PC-9 (cell line): ENCODE measurements at regions not wholly inside any gene's neighbourhood (a gene's known extent, or its start where the extent isn't known, plus 50 kb on each side); places are given as distances from the start of the nearest gene placed in this dataset.

ENCODE experiments used
- BruUV-seq: library from RNA; stranded (reverse); fragments of 400-500 nt; replicated peaks from 2 replicates; lab custom pipeline; 2021; lab: Mats Ljungman, UMichigan
- CTCF ChIA-PET: fragments of 300-600 bp; sonication (Branson Sonifier 250); formaldehyde crosslinking; loops from one replicate; lab custom pipeline; 2022; ENCODE audit warnings: antibody characterized with exemption; lab: Charles Lee
- POLR2A ChIA-PET: fragments of 300-600 bp; sonication (Branson Sonifier 250); formaldehyde crosslinking; loops from one replicate; lab custom pipeline; 2022; ENCODE audit warnings: antibody characterized with exemption; ENCODE audit not compliant: unreplicated experiment; lab: Charles Lee
- DNase-seq, 2 experiments: peaks; one replicate each; pipeline versions ENCODE4 v3.0.0 to v3.0.0-alpha.2; 2015 to 2022; ENCODE audit warnings: mixed read lengths in 1 of 2
- H2AFZ ChIP-seq: fragments of 200-600 bp; sonication (generic); 2 replicates; pipeline ENCODE4 v1.8.1; 2017; ENCODE audit warnings: antibody characterized with exemption
- H3F3A ChIP-seq: fragments of 200-600 bp; sonication (generic); 2 replicates; pipeline ENCODE4 v1.8.1; 2017; ENCODE audit warnings: antibody characterized with exemption, mild to moderate bottlenecking, low read depth; ENCODE audit not compliant: insufficient read depth
- H3K27ac ChIP-seq: fragments of 200-600 bp; sonication (generic); 2 replicates; pipeline ENCODE4 v1.6.1; 2016; ENCODE audit warnings: mixed run types
- H3K27me3 ChIP-seq: fragments of 200-600 bp; sonication (generic); 2 replicates; pipeline ENCODE4 v1.6.1; 2016; ENCODE audit warnings: low read depth, mixed run types; ENCODE audit not compliant: insufficient read depth
- H3K36me3 ChIP-seq: fragments of 200-600 bp; sonication (generic); 2 replicates; pipeline ENCODE4 v1.6.1; 2016; ENCODE audit warnings: low read depth, mixed run types
- H3K4me1 ChIP-seq: fragments of 200-600 bp; sonication (generic); replicated peaks from 2 replicates; pipeline ENCODE4 v1.6.1; 2016; ENCODE audit warnings: mixed run types; ENCODE audit not compliant: insufficient read depth
- H3K4me2 ChIP-seq: fragments of 200-600 bp; sonication (generic); 2 replicates; pipeline ENCODE4 v1.6.1; 2017; ENCODE audit warnings: mixed run types
- H3K4me3 ChIP-seq: fragments of 200-600 bp; sonication (generic); 2 replicates; pipeline ENCODE4 v1.6.1; 2016; ENCODE audit warnings: mixed run types
- H3K79me2 ChIP-seq: fragments of 200-600 bp; sonication (generic); 2 replicates; pipeline ENCODE4 v1.6.1; 2017; ENCODE audit warnings: low read depth, mixed run types
- H3K9me2 ChIP-seq: fragments of 200-600 bp; sonication (generic); 2 replicates; pipeline ENCODE4 v1.8.1; 2017; ENCODE audit warnings: mild to moderate bottlenecking; ENCODE audit not compliant: insufficient read depth
- H3K9me3 ChIP-seq: fragments of 200-600 bp; sonication (generic); 2 replicates; pipeline ENCODE4 v1.8.1; 2016; ENCODE audit warnings: low read depth; ENCODE audit not compliant: insufficient read depth
- H4K20me1 ChIP-seq: fragments of 200-600 bp; sonication (generic); 2 replicates; pipeline ENCODE4 v1.8.1; 2017; ENCODE audit not compliant: insufficient read depth
- EZH2 ChIP-seq: fragments of 200-600 bp; sonication (generic); IDR thresholded peaks from 2 replicates; pipeline ENCODE4 v1.8.0; 2017; ENCODE audit warnings: antibody characterized with exemption, low read depth
- intact Hi-C: fragments of 100-400 bp; cut with micrococcal nuclease; formaldehyde crosslinking; loops from one replicate; pipeline ENCODE4 v1.10.0; 2022; ENCODE audit not compliant: unreplicated experiment
- TF ChIP-seq, protein P1 (sequence below): fragments of 200-600 bp; sonication (generic); conservative IDR thresholded peaks from 2 replicates; pipeline ENCODE4 v1.6.1; 2017; ENCODE audit warnings: mixed run types, antibody characterized with exemption, mild to moderate bottlenecking, moderate library complexity

DNA sequence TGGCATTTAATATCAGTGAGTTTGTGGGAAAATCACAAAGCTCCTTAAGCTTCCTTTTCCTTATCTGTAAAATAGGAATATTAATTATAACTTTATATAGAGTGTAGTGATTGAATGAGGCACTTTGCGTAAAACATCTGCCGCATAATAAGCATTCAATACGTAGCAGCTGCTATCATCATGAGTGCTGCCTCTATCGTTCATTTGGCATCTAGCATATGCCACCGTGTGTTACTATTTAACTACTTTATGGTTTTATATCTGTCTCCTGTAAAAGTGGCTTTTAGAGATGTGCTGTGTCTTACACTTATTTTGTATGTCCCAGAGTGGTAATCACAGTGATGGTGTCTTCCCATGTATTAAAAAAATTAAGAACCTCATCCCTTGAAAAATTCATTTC is 729.6 kb downstream of the SORCS3 start:
- DNase-seq: no peak
- Histone ChIP-seq H3K9me2 (no peaks in the 10 kb centered on the region), H3K4me2 (no peak overlapping the region), H3K79me2 (no peaks in the 10 kb centered on the region), H3K9me3 (no peaks in the 10 kb centered on the region), H2AFZ (no peak overlapping the region), H3K36me3 (no peaks in the 10 kb centered on the region), H3F3A (no peaks in the 10 kb centered on the region), H3K4me3 (no peak overlapping the region), H3K27ac (no peak overlapping the region), H4K20me1 (no peaks in the 10 kb centered on the region), H3K4me1 (no peaks in the 10 kb centered on the region), H3K27me3 (no peaks in the 10 kb centered on the region)
- intact Hi-C loops: no loop called here
- BruUV-seq: no TSS peak
- TF ChIP-seq, protein P1, sequence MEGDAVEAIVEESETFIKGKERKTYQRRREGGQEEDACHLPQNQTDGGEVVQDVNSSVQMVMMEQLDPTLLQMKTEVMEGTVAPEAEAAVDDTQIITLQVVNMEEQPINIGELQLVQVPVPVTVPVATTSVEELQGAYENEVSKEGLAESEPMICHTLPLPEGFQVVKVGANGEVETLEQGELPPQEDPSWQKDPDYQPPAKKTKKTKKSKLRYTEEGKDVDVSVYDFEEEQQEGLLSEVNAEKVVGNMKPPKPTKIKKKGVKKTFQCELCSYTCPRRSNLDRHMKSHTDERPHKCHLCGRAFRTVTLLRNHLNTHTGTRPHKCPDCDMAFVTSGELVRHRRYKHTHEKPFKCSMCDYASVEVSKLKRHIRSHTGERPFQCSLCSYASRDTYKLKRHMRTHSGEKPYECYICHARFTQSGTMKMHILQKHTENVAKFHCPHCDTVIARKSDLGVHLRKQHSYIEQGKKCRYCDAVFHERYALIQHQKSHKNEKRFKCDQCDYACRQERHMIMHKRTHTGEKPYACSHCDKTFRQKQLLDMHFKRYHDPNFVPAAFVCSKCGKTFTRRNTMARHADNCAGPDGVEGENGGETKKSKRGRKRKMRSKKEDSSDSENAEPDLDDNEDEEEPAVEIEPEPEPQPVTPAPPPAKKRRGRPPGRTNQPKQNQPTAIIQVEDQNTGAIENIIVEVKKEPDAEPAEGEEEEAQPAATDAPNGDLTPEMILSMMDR: no peak
- TF ChIP-seq EZH2: no peak
- ChIA-PET CTCF (no interaction called here), POLR2A (interaction anchor here (0.6 kb wide), 1 partner anchor 59 kb away, joined by 5 read pairs; no protein-coding TSS in a partner anchor)

DNA sequence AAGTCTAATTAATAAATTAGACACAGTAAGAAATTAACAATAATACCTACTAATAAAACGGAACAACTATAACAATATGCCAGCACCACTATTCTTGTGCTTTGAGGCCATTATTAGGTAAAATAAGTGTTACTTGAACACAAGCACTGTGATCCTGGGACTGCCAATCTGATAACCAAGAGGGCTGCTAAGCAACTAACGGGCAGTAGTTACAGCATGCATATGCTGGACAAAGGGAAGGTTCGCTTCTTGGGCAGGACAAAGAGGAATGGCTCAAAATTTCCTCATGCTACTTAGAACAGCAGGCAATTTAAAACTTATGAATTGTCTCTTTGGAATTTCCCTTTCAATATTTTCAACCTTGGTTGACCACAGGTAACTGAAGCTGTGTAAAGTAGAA is 718.6 kb downstream of the SORCS3 start:
- no peak for TF ChIP-seq EZH2
- TF ChIP-seq, protein P1: no peak
- Histone ChIP-seq H3K27ac (no peak overlapping the region), H4K20me1 (no peaks in the 10 kb centered on the region), H3K4me1 (no peaks in the 10 kb centered on the region), H3K36me3 (no peaks in the 10 kb centered on the region), H3K27me3 (no peaks in the 10 kb centered on the region), H2AFZ (no peak overlapping the region), H3K9me2 (no peaks in the 10 kb centered on the region), H3K79me2 (no peaks in the 10 kb centered on the region), H3K4me3 (no peak overlapping the region), H3K9me3 (no peaks in the 10 kb centered on the region), H3K4me2 (no peak overlapping the region), H3F3A (no peaks in the 10 kb centered on the region)
- ChIA-PET POLR2A (no interaction called here), CTCF (no interaction called here)
- DNase-seq: no peak
- intact Hi-C loops: no loop called here
- no TSS peak for BruUV-seq

DNA sequence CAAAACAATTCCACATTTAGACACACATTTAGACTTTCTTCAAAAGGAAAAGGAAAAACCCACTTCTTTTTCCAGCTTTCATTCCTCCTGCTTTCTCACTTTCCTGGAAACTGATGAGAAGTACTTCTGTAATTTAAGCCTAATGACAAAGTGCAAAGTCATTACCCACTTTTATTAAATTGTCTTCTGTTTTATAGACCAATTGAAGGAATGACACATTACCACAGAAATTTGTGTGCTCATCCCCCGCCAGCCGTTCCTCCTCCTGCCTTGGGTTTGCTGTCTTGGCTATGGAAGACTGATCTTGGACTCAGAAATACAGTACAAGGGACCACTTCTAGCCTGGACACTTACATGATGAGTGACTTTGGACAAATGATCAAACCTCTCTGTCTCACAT is 717.8 kb downstream of the SORCS3 start:
- Histone ChIP-seq H3K27ac (no peak overlapping the region), H3K9me2 (no peaks in the 10 kb centered on the region), H3K4me1 (no peaks in the 10 kb centered on the region), H3K36me3 (no peaks in the 10 kb centered on the region), H3K79me2 (no peaks in the 10 kb centered on the region), H2AFZ (no peak overlapping the region), H4K20me1 (no peaks in the 10 kb centered on the region), H3K4me3 (no peak overlapping the region), H3K27me3 (no peaks in the 10 kb centered on the region), H3F3A (no peaks in the 10 kb centered on the region), H3K4me2 (no peak overlapping the region), H3K9me3 (no peaks in the 10 kb centered on the region)
- no TSS peak for BruUV-seq
- TF ChIP-seq, protein P1: no peak
- TF ChIP-seq EZH2: no peak
- ChIA-PET CTCF (no interaction called here), POLR2A (no interaction called here)
- no peak for DNase-seq
- intact Hi-C loops: no loop called here
